DMS 273 (cell line): ENCODE measurements at regions not wholly inside any gene's neighbourhood (a gene's known extent, or its start where the extent isn't known, plus 50 kb on each side); places are given as distances from the start of the nearest gene placed in this dataset.

Experiments
- DNase-seq: peaks from one replicate; lab custom pipeline; 2025; ENCODE audit not compliant: unreplicated experiment; lab: John Stamatoyannopoulos, UW

DNA sequence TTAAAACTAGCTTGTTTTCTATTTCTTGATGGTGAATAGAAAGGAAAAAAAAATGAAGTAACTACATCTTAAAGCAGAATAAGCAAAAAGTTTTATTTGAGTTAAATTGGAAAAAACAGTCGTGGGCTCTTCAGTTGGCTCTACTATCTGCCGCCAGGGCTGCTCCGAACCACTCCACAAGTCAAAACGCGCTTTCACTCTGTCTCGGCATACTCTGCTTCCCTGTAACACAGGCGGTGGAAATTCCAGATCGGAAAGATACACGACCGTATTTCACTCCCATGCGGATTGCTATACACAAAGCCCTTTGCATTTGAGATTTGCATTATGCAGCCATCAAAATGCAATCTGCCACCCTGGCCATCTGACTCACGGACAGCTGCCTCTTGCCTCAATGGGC lies 505.6 kb downstream of the IRX1 start:
- no peak for DNase-seq

GRCh38 chr5:4104831-4105597 lies 509.4 kb downstream of the IRX1 start:
- no peak for DNase-seq

DNA sequence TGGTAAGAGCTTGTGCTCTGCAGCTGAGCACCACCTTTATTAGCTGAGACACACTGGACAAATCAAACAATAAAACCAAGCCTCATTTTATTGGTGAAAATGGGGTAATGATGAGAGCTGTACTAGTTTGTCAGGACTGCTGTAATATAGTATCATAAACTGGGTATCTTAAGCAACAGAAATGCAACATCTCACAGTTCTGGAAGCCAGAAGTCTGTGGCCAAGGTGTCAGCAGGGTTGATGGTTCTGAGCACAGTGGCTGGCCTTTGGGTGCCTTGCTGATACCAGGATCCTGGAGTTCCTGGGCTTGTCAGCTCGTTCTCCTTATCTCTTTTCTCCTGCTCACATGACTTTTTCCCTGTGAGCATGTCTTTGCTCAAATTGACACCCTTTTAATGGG lies 513.1 kb downstream of the IRX1 start:
- no peak for DNase-seq

GRCh38 chr5:4113426-4113825 lies 517.8 kb downstream of the IRX1 start:
- DNase-seq = no peak

DNA sequence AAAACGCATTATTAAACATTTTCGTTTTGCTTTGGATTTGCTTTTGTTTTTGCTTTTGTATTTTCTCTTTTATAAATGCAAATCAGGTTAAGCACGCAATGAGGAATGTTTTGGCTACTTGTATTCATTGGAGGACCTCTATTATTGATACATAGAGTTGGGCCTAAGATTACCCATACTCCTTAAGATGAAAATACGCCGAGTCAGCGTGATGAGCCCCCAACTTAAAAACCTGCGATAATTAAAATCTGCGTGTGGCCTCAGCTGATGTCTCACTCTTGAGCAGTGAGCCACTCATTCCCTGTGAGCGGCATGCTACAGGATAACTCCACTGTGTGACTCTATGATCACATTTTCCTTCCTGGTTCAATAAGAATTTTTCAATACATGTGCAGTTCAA lies 518.3 kb downstream of the IRX1 start:
- DNase-seq = no peak

- DNase-seq = no peak
These were observed 518.8 kb downstream of the IRX1 start for GRCh38 chr5:4114452-4114851.

DNA sequence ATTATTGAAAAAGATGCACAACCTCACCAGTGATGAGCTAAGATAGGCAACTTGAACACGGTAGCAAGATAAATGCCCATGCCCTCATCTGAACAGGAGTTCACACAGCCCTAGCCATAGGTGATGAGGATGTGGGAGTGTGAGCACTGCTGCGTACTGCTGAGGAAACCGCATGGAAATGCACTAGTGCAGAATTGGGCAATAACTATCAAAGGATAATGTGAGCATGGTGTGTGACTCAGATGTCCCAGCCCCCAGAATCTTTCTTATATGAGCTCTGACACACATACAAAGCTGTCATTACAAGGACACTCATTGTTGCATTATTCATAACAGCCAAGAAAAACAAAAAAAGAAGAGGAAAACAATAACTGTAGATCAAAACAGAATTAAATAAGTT lies 521.2 kb downstream of the IRX1 start:
- no peak for DNase-seq

- no peak for DNase-seq
These were observed 528.8 kb downstream of the IRX1 start for GRCh38 chr5:4124221-4124970.

GRCh38 chr5:4128994-4129393 lies 533.4 kb downstream of the IRX1 start:
- no peak for DNase-seq

DNA sequence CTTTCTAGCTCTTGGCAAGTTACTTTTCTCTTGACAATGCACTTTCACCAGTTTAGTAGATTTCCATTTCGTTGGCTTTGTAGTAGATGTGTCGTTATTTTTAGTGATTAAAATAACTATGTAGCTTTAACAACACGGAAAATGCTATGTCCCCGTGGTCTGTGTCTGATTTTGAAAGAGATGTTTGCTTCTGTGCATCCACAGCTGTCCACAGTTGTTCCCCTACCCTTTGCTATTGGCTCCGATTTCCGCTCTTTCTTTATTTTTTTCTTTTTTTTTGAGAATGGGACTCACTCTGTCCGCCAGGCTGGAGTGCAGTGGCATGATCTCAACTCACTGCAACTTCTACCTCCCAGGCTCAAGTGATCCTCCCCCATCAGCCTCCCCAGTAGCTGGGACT lies 533.9 kb downstream of the IRX1 start:
- DNase-seq = no peak

- no peak for DNase-seq
These were observed 535.2 kb downstream of the IRX1 start for GRCh38 chr5:4130819-4131218.

- no peak for DNase-seq
These were observed 542.1 kb downstream of the IRX1 start for GRCh38 chr5:4137781-4138180.

GRCh38 chr5:4142842-4143241 lies 547.2 kb downstream of the IRX1 start:
- no peak for DNase-seq

DNA sequence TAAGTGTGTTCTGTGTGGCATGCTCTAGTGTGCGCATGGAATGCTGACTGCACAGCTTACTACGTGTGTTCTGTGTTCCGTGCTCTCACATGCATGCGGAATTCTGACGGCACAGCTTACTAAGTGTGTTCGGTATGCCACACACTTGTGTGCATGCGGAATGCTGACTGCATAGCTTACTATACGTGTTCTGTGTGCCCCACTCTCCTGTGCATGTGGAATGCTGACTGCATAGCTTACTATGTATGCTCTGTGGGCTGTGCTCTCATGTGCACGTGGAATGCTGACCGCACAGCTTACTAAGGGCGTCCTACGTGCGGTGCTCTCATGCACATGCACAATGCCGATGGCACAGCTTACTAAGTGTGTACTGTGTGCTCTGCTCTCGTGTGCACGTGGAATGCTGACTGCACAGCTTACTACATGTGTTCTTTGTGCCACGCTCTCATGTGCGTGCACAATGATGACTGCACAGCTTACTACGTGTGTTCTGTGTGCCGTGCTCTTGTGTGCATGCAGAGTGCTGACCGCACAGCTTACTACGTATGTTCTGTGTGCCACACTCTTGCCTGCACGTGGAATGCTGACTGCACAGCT lies 548.9 kb downstream of the IRX1 start:
- no peak for DNase-seq

GRCh38 chr5:4145511-4145910 lies 549.9 kb downstream of the IRX1 start:
- DNase-seq = no peak

DNA sequence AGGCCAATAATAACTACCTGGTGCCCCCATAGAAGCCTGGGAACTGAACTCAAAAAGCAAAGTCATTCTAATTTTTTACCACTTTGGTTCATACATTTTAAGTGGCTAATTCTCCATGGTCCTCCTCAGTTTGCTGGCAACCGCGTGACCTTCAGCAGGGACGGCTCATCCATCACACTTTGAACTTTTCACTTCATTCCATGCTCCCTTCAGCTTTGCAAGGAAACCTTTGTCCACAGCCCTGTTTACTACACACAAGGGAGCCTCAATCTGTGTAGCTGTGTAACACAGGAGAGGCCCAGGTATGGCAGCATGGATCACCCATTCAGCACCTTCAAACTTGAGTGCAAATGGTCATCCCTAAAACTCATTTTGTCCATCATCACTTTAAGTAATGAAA lies 552.4 kb downstream of the IRX1 start:
- no peak for DNase-seq

GRCh38 chr5:4150067-4150466 lies 554.4 kb downstream of the IRX1 start:
- DNase-seq = no peak

DNA sequence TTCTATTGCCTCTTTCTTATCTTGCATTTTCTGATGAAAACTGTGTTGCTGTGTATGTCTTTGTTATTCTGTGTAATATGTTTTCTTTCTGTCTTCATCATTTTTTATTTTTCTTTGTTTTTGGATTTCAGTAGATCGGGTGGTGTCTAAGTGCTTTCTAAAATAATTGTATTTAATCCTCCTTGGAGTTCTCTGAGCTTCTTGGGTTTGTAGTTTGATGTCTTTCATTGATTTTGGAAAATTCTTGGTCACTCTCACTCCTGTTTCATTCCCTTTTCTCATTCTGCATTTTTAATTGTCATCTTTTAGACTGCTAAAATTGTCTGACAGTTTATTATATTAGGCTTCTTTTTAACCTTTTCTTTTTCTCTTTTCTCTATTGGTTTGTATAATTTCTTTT lies 560.5 kb downstream of the IRX1 start:
- DNase-seq = no peak

GRCh38 chr5:4156889-4157288 lies 561.3 kb downstream of the IRX1 start:
- no peak for DNase-seq

GRCh38 chr5:4158750-4159447 lies 563.3 kb downstream of the IRX1 start:
- DNase-seq = no peak

DNA sequence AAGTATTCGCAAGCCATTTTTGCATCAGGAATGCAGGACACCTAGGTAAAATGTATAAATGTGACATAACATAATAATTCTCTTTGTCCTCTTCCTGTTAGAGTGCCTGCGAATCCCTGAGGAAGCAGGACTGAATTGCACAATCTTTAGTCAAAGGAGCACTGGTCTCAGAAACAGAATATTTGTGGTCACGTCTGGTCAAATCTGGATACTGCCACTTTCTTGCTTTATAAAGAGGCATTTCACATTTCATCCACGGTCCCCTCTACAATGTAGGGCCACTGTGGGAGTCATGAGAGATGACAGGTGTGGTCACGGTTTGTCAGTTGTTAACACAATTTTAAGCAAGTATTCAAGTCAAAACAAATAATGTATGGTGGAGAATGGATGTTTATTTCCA lies 564.0 kb downstream of the IRX1 start:
- DNase-seq = no peak

DNA sequence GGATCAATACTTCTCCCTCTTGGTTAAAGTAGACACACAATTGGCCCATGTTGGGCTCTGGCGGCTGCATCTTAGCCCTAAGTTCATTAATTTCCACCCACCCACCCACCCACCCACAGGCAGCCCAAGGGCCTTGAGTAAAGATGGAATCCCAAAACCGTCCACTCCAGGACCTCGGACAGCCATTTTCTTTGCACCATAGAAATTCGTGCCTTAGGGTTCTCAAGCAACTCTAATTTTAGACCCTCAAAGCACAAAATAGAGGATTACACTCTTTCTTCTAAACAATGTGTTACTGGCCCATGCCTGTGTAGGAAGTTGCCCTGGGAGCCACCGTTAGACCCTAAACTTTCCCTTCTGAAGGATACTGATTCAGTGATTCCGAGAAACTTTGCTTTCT lies 568.5 kb downstream of the IRX1 start:
- no peak for DNase-seq
